IMR-90 (cell line): ENCODE measurements at regions not wholly inside any gene's neighbourhood (a gene's known extent, or its start where the extent isn't known, plus 50 kb on each side); places are given as distances from the start of the nearest gene placed in this dataset.

Experiments
- ATAC-seq: fragments of 200-7000 bp; cut with Tn5 transposase; 2 replicates; pipeline ENCODE4 v1.9.1; 2020; ENCODE audit warnings: low read depth, mild to moderate bottlenecking, moderate library complexity
- BruUV-seq: library from RNA; stranded (reverse); fragments of 400-500 nt; replicated peaks from 2 replicates; lab custom pipeline; 2021; lab: Mats Ljungman, UMichigan
- CTCF ChIA-PET: fragments of 300-600 bp; formaldehyde crosslinking; extraction: SDS; loops from one replicate; lab custom pipeline; 2021; ENCODE audit warnings: antibody characterized with exemption; lab: Yijun Ruan, JAX
- POLR2A ChIA-PET: fragments of 300-600 bp; sonication (Branson Sonifier 250); formaldehyde crosslinking; loops from one replicate; lab custom pipeline; 2022; ENCODE audit warnings: antibody characterized with exemption; ENCODE audit not compliant: unreplicated experiment; lab: Charles Lee
- DNase-seq: peaks from one replicate; pipeline ENCODE4 v3.0.0; 2013
- H2AFZ ChIP-seq: replicated peaks from 2 replicates; pipeline ENCODE3; 2013; ENCODE audit warnings: low read length, mild to moderate bottlenecking; ENCODE audit not compliant: poor library complexity
- H2AK5ac ChIP-seq: 2 replicates; pipeline ENCODE4 v1.6.1; 2013; ENCODE audit warnings: low read depth, low read length, inconsistent platforms
- H2AK9ac ChIP-seq: replicated peaks from 2 replicates; pipeline ENCODE3; 2013; ENCODE audit warnings: mild to moderate bottlenecking, low read depth, low read length, moderate library complexity; ENCODE audit not compliant: poor library complexity
- H2BK120ac ChIP-seq: 2 replicates; pipeline ENCODE4 v1.6.1; 2013; ENCODE audit warnings: low read depth, low read length, inconsistent platforms
- H2BK15ac ChIP-seq: 3 replicates; pipeline ENCODE4 v1.6.1; 2013; ENCODE audit warnings: low read depth, low read length, inconsistent platforms
- H2BK20ac ChIP-seq: 2 replicates; pipeline ENCODE4 v1.6.1; 2013; ENCODE audit warnings: low read depth, mild to moderate bottlenecking, inconsistent platforms, low read length, moderate library complexity
- H2BK5ac ChIP-seq: 2 replicates; pipeline ENCODE4 v1.6.1; 2013; ENCODE audit warnings: mild to moderate bottlenecking, low read depth, low read length, inconsistent platforms; ENCODE audit not compliant: poor library complexity, severe bottlenecking
- H3K14ac ChIP-seq: replicated peaks from 2 replicates; pipeline ENCODE4 v1.6.1; 2013; ENCODE audit warnings: low read depth, low read length, inconsistent platforms
- H3K18ac ChIP-seq: 2 replicates; pipeline ENCODE4 v1.6.1; 2013; ENCODE audit warnings: low read depth, low read length, control low read depth
- H3K23ac ChIP-seq: 2 replicates; pipeline ENCODE4 v1.6.1; 2013; ENCODE audit warnings: low read depth, low read length, inconsistent platforms
- H3K27ac ChIP-seq: 2 replicates; pipeline ENCODE4 v1.5.1; 2013; ENCODE audit warnings: mild to moderate bottlenecking, control low read depth, low read length; ENCODE audit not compliant: insufficient read depth
- H3K27me3 ChIP-seq: 2 replicates; pipeline ENCODE4 v1.6.1; 2013; ENCODE audit warnings: low read length; ENCODE audit not compliant: control insufficient read depth, insufficient read depth
- H3K36me3 ChIP-seq: 2 replicates; pipeline ENCODE4 v1.6.1; 2013; ENCODE audit warnings: low read length, mixed read lengths; ENCODE audit not compliant: control insufficient read depth, insufficient read depth
- H3K4ac ChIP-seq: 2 replicates; pipeline ENCODE4 v1.6.1; 2013; ENCODE audit warnings: low read depth, low read length, inconsistent platforms
- H3K4me1 ChIP-seq: 2 replicates; pipeline ENCODE4 v1.6.1; 2013; ENCODE audit warnings: low read length, mixed read lengths; ENCODE audit not compliant: control insufficient read depth, insufficient read depth
- H3K4me2 ChIP-seq: 2 replicates; pipeline ENCODE4 v1.6.1; 2013; ENCODE audit warnings: low read depth, mild to moderate bottlenecking, control low read depth, low read length, moderate library complexity
- H3K4me3 ChIP-seq: 2 replicates; pipeline ENCODE4 v1.5.1; 2013; ENCODE audit warnings: low read depth, mild to moderate bottlenecking, control low read depth, low read length, moderate library complexity; ENCODE audit not compliant: insufficient read depth
- H3K56ac ChIP-seq: 2 replicates; pipeline ENCODE4 v1.6.1; 2013; ENCODE audit warnings: low read length, inconsistent platforms; ENCODE audit not compliant: insufficient read depth; ENCODE audit errors: extremely low read depth
- H3K79me1 ChIP-seq, 2 experiments: 2 replicates each; pipeline ENCODE4 v1.6.1; 2013; ENCODE audit warnings: low read length in 2 of 2, inconsistent platforms in 1 of 2, low read depth in 1 of 2
- H3K9ac ChIP-seq: 2 replicates; pipeline ENCODE4 v1.6.1; 2013; ENCODE audit warnings: low read depth, low read length, control low read depth
- H3K9me1 ChIP-seq: 2 replicates; pipeline ENCODE4 v1.6.1; 2013; ENCODE audit warnings: low read length, inconsistent platforms; ENCODE audit not compliant: insufficient read depth
- H3K9me3 ChIP-seq: 2 replicates; pipeline ENCODE4 v1.6.1; 2013; ENCODE audit warnings: low read length; ENCODE audit not compliant: control insufficient read depth, insufficient read depth
- H4K20me1 ChIP-seq: 2 replicates; pipeline ENCODE4 v1.6.1; 2013; ENCODE audit warnings: low read length, inconsistent platforms; ENCODE audit not compliant: insufficient read depth
- H4K5ac ChIP-seq: 2 replicates; pipeline ENCODE4 v1.6.1; 2013; ENCODE audit warnings: mild to moderate bottlenecking, low read depth, low read length, control low read depth
- H4K8ac ChIP-seq, 2 experiments: 2 replicates each; pipeline ENCODE4 v1.6.1; 2013; ENCODE audit warnings: low read depth in 2 of 2, low read length in 2 of 2, control low read depth in 1 of 2, inconsistent platforms in 1 of 2
- H4K91ac ChIP-seq: 2 replicates; pipeline ENCODE4 v1.6.1; 2013; ENCODE audit warnings: low read depth, low read length, inconsistent platforms; ENCODE audit not compliant: insufficient read depth
- BHLHE40 ChIP-seq: fragments of 150-350 bp; IDR thresholded peaks from 2 replicates; pipeline ENCODE4 v1.6.1; 2016; ENCODE audit warnings: mild to moderate bottlenecking, low read depth, low read length
- CEBPB ChIP-seq: IDR thresholded peaks from 2 replicates; pipeline ENCODE4 v1.6.1; 2012; ENCODE audit warnings: low read depth, low read length, improper control_type of control experiment
- CHD1 ChIP-seq: IDR thresholded peaks from 2 replicates; pipeline ENCODE4 v1.6.1; 2012; ENCODE audit warnings: low read depth, low read length, improper control_type of control experiment
- CTCF ChIP-seq: conservative IDR thresholded peaks from 2 replicates; pipeline ENCODE4 v1.5.1; 2012; ENCODE audit warnings: mild to moderate bottlenecking, low read depth, low read length, improper control_type of control experiment
- ELK1 ChIP-seq: fragments of 150-350 bp; IDR thresholded peaks from 2 replicates; pipeline ENCODE4 v1.6.1; 2016; ENCODE audit warnings: low read depth, mild to moderate bottlenecking, low read length, moderate library complexity, borderline replicate concordance
- FOS ChIP-seq: fragments of 150-350 bp; IDR thresholded peaks from 2 replicates; pipeline ENCODE4 v1.6.1; 2016; ENCODE audit warnings: low read depth, low read length
- MAFK ChIP-seq: IDR thresholded peaks from 2 replicates; pipeline ENCODE4 v1.6.1; 2012; ENCODE audit warnings: low read depth, low read length, improper control_type of control experiment
- MAZ ChIP-seq: IDR thresholded peaks from 2 replicates; pipeline ENCODE4 v1.6.1; 2012; ENCODE audit warnings: low read depth, mild to moderate bottlenecking, low read length, improper control_type of control experiment, moderate library complexity, borderline replicate concordance
- MXI1 ChIP-seq: IDR thresholded peaks from 2 replicates; pipeline ENCODE4 v1.6.1; 2012; ENCODE audit warnings: low read depth, mild to moderate bottlenecking, low read length, moderate library complexity, borderline replicate concordance
- NFE2L2 ChIP-seq: fragments of 150-350 bp; IDR thresholded peaks from 2 replicates; pipeline ENCODE4 v1.6.1; 2016; ENCODE audit warnings: low read depth, mild to moderate bottlenecking, low read length
- POLR2A ChIP-seq: IDR thresholded peaks from 2 replicates; pipeline ENCODE4 v1.6.1; 2012; ENCODE audit warnings: mild to moderate bottlenecking, low read depth, low read length
- RAD21 ChIP-seq: IDR thresholded peaks from 2 replicates; pipeline ENCODE4 v1.6.1; 2012; ENCODE audit warnings: low read length, improper control_type of control experiment
- RCOR1 ChIP-seq: IDR thresholded peaks from 2 replicates; pipeline ENCODE4 v1.6.1; 2012; ENCODE audit warnings: mild to moderate bottlenecking, low read length, improper control_type of control experiment; ENCODE audit not compliant: insufficient replicate concordance
- RFX5 ChIP-seq: IDR thresholded peaks from 2 replicates; pipeline ENCODE4 v1.8.0; 2012; ENCODE audit warnings: low read depth, mild to moderate bottlenecking, low read length, moderate library complexity
- SMC3 ChIP-seq: fragments of 150-350 bp; IDR thresholded peaks from 2 replicates; pipeline ENCODE4 v1.6.1; 2016; ENCODE audit warnings: low read depth, mild to moderate bottlenecking, antibody characterized with exemption, low read length, moderate library complexity
- USF2 ChIP-seq: fragments of 150-350 bp; IDR thresholded peaks from 2 replicates; pipeline ENCODE4 v1.6.1; 2017; ENCODE audit warnings: mild to moderate bottlenecking, antibody characterized with exemption, low read length, low read depth
- WGBS, 2 experiments: methylation state at CpG; one replicate each; pipeline versions ENCODE4 v1.1.5 to v1.1.7; 2013; ENCODE audit warnings: missing lambda C conversion rate in 2 of 2; ENCODE audit not compliant: insufficient read length in 1 of 2; ENCODE audit errors: extremely low coverage in 2 of 2; 5-methylcytosine and 5-hydroxymethylcytosine counted together
- dilution Hi-C: fragments of 300-500 bp; cut with HindIII; formaldehyde crosslinking; loops from one replicate; pipeline ENCODE4 v1.14.3; 2018; ENCODE audit warnings: low sequenced_read_pairs; ENCODE audit not compliant: unreplicated experiment
- in situ Hi-C: fragments of 300-500 bp; cut with MboI; formaldehyde crosslinking; loops from 3 replicates; pipeline ENCODE4 v1.14.3; 2019; ENCODE audit warnings: low sequenced_read_pairs, inconsistent platforms, mixed read lengths
- intact Hi-C: fragments of 100-400 bp; cut with micrococcal nuclease; formaldehyde crosslinking; loops from 2 replicates; pipeline ENCODE4 v1.10.0; 2022

- POLR2A ChIA-PET = no interaction called here
- H4K5ac ChIP-seq = no peak overlapping the region
- H3K4me3 ChIP-seq = no peak overlapping the region
- no peak overlapping the region for H2AFZ ChIP-seq
- H2BK15ac ChIP-seq = no peak overlapping the region
- ATAC-seq (no peak), DNase-seq (no peak)
- no peaks in the 10 kb centered on the region for H4K20me1 ChIP-seq
- no peak overlapping the region for H3K9ac ChIP-seq
- H3K36me3 ChIP-seq = no peaks in the 10 kb centered on the region
- no peak overlapping the region for H3K14ac ChIP-seq
- WGBS, 2 experiments = no CpG with 5 or more reads among the region's 4 CpGs
- H3K18ac ChIP-seq = no peak overlapping the region
- no peak overlapping the region for H3K23ac ChIP-seq
- H4K8ac ChIP-seq = no peak overlapping the region
- no peak for TF ChIP-seq SMC3
- TF ChIP-seq MAZ = no peak
- TF ChIP-seq BHLHE40 = no peak
- no peak for TF ChIP-seq CEBPB
- TF ChIP-seq RFX5 = no peak
- no peak for TF ChIP-seq MAFK
- no peak for TF ChIP-seq RAD21
- no peak for TF ChIP-seq RCOR1
- no peak for TF ChIP-seq FOS
- no peak for TF ChIP-seq ELK1
- no peak for TF ChIP-seq MXI1
- no peak for TF ChIP-seq CTCF
- no peak for TF ChIP-seq NFE2L2
- TF ChIP-seq POLR2A = no peak
- no peak for TF ChIP-seq USF2
- TF ChIP-seq CHD1 = no peak
- no peaks in the 10 kb centered on the region for H3K9me1 ChIP-seq
- no peak overlapping the region for H2AK5ac ChIP-seq
- H3K27ac ChIP-seq = no peak overlapping the region
- H3K56ac ChIP-seq = no peak overlapping the region
- no peak overlapping the region for H3K4me2 ChIP-seq
- H2BK120ac ChIP-seq = no peak overlapping the region
- no peak overlapping the region for H2BK20ac ChIP-seq
- H4K91ac ChIP-seq = no peak overlapping the region
- dilution Hi-C loops = no loop called here
- H3K79me1 ChIP-seq = no peaks in the 10 kb centered on the region
- no peaks in the 10 kb centered on the region for H3K4me1 ChIP-seq
- no peak overlapping the region for H2AK9ac ChIP-seq
- no TSS peak for BruUV-seq
- CTCF ChIA-PET = no interaction called here
- no peak overlapping the region for H3K4ac ChIP-seq
- no peaks in the 10 kb centered on the region for H3K27me3 ChIP-seq
- H3K9me3 ChIP-seq = no peaks in the 10 kb centered on the region
- intact Hi-C loops = no loop called here
- in situ Hi-C loops = no loop called here
- H2BK5ac ChIP-seq = no peak overlapping the region
Measured at GRCh38 chr1:90443354-90443753, 273.7 kb downstream of the BARHL2 start.
